HG03442 (cell line): ENCODE measurements at regions not wholly inside any gene's neighbourhood (a gene's known extent, or its start where the extent isn't known, plus 50 kb on each side); places are given as distances from the start of the nearest gene placed in this dataset.
"Not testable (repeated sequence)": the region's sequence is repeated elsewhere in the genome, so short reads cannot be mapped to it uniquely, and the experiment has no call there.

Experiments
- ATAC-seq: cut with Tn5 transposase; IDR thresholded peaks from one replicate; pipeline ENCODE4 v1.9.1; 2021; ENCODE audit warnings: mild to moderate bottlenecking, moderate library complexity; ENCODE audit not compliant: unreplicated experiment

DNA sequence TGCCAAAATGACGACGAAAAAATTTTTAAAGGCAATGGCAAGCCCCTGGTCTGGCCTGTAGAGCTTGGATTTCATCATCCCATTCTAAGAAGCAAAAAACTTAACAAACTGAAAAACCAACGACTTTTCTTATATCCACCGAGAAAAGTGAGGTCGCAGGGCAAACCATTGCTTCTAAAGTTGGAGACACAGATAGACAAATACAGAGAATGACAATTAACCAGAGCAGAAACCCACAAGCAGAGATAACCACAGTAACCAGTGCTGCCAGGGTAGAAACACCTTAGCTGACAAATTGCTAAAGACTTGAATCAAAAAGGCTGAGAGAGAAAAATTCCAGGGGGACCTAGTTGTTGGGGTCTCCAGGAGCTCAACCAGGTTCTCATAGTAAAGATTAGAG, 386.5 kb upstream of the SGO1 start:
- no peak for ATAC-seq

DNA sequence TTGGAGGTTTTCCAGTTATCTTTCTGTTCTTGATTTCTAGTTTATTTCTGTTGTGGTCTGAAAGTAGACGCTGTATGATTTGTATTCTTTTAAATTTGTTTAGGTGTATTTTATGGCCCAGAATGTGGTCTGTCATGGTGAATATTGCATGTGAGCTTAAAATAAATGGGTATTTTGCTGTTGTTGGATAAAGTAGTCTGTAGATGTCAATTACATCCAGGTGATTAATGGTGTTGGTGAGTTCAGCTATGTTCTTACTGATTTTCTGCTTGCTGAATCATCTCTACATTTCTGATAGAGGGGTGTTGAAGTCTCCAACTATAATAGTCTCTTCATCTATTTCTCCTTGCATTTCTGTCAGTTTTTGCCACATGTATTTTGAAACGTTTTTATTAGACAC, 383.3 kb upstream of the SGO1 start:
- no peak for ATAC-seq

DNA sequence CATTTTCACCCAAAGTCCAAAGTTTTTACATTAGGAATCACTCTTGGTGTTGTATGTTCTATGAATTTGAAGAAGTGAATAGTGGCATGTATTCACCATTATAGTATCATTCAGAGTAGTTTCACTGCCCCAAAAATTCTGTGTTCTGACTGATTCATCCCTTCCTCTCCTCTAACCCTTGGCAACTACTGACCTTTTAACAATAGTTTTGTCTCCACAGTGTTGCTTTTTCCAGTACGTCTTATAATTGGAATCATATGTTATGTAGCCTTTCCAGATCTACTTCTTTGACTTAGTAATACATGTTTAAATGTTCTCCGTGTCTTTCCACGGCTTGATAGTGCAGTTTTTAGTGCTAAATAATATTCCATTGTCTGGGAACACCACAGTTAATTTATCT, 379.0 kb upstream of the SGO1 start:
- no peak for ATAC-seq

DNA sequence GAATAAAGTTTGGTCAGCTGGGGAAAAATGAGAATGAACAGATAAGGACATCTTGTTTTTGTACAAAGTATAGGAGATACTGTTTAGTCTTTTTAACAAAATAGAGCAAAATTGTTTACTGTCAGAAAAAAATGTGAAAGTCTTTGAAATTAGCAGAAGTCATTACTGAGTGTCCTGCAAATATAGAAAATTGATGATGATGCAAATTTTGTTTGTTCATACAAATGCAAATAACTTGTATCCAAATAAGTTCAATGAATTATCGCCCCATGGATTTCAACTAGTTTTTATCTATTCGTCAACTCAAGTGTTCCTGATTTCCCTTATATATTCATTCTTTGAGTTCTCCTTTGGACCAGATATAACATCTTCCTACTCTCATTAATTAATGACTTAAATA, 378.0 kb upstream of the SGO1 start:
- no peak for ATAC-seq

DNA sequence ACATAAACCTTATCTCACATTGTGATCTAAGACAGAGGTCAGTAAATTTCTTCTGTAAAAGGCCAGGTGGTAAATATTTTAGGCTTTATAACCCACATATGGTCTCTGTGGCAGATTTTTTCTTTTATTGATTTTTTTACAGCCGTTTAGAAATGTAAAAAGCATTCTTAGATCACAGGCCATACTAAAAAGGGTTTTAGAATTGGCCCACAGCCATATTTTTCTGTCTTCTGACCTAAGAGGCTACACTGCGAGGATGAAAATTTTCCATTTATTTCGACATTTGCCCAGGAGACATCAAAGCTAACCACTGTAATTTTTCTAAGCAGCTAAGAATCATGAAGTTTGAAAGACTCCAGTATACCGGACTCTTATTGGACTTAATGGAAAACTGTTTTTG, 377.2 kb upstream of the SGO1 start:
- ATAC-seq: no peak

DNA sequence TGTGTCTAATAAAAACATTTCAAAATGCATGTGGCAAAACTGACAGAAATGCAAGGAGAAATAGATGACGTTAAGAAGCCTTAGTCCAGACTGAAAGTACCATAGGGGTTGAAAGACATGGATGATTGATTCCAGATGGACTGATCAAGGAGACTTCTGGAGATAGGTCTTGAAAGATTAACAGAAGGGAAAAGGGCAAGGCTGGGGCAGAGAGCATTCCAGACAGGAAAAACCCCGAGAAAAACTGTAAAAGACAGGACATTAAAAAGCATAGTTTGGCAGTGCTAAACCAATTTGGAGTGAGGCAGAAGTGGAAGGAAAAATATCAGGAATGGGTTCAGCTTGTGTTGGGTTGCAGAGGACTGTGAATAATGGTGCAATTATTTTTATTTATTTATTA, 375.2 kb upstream of the SGO1 start:
- ATAC-seq: no peak

DNA sequence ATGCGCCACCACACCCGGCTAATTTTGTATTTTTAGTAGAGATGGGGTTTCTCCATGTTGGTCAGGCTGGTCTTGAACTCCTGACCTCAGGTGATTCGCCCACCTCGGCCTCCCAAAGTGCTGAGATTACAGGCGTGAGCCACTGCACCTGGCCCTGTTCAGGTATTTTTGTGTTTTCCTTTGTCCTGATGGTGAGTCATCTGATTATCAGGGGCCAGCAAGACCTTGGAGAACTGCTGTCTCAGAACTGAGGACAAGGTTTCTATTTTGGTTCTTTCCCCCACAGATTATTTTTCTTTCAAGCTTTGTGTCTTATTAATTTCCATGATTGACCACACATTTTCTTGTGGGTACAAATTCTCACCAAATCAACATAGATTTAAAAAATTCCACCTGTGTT, 374.4 kb upstream of the SGO1 start:
- not testable (repeated sequence) for ATAC-seq

DNA sequence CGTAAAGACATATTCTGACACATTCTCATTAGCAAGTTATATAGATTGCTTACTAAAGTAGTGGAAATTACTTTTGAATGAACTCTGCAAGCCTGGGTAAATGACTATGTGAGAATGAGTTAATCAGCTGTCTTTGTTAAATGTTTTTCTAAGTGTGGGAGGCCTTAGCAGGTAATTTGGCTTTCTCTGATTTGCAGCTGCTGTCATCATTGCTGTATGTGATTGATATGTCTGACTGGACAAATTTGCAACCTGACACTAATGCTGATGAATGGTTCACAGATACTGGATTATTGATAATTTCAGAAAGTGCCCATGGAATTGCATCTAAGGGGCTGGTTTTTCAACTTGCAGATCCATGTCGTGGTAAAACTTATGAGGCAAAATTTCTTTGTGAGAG, 372.2 kb upstream of the SGO1 start:
- ATAC-seq: no peak

DNA sequence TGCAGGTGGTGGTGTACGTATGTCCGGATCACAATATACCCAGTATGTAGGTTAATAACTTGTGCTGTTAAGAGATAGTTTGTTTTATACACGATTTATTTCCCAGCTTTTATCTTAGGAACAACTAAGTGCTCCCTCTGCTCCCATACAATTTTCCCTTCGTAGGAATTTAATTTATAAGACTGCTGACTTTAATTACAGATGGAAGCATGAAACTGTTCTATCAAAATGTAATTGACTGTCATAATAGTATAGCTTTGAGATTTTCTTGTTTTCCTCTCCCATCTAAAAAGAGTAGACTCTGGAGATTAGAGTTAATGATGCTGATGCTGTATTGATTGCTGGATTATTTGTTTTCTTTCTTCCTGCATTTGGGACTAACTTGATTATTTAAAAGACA, 370.7 kb upstream of the SGO1 start:
- no peak for ATAC-seq

DNA sequence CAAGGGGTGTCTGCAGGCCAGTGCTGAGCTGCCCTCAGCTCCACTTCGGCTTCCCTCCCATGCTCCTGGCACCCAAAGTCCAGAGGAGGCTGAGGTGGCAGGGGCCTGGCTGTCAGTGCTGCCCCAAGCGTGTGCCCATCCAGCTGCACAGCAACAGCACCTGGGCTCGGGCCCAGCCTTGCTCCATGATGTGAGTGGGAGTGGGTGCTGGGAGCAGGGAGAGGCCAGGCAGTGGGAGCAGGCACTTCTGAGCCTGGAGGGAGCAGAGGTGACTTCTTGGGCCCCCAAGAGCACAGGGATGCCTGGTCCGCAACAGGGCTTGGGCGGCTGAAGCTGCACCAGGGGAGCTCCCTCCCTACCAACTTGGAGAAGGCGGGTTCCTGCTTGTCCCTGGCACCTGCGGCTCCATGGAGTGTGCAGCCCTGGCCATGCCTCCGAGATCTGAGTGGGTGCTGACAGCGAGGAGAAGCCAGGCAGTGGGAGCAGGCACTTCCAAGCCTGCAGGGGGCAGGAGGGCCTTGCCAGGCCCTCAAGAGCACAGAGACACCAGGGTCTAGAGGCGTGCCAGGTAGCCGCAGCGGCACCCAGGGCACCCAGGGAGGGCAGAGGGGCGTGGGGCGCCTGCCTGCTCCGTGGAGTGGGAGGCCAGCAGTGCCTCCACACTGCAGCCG, 366.7 kb upstream of the SGO1 start:
- ATAC-seq: no peak

DNA sequence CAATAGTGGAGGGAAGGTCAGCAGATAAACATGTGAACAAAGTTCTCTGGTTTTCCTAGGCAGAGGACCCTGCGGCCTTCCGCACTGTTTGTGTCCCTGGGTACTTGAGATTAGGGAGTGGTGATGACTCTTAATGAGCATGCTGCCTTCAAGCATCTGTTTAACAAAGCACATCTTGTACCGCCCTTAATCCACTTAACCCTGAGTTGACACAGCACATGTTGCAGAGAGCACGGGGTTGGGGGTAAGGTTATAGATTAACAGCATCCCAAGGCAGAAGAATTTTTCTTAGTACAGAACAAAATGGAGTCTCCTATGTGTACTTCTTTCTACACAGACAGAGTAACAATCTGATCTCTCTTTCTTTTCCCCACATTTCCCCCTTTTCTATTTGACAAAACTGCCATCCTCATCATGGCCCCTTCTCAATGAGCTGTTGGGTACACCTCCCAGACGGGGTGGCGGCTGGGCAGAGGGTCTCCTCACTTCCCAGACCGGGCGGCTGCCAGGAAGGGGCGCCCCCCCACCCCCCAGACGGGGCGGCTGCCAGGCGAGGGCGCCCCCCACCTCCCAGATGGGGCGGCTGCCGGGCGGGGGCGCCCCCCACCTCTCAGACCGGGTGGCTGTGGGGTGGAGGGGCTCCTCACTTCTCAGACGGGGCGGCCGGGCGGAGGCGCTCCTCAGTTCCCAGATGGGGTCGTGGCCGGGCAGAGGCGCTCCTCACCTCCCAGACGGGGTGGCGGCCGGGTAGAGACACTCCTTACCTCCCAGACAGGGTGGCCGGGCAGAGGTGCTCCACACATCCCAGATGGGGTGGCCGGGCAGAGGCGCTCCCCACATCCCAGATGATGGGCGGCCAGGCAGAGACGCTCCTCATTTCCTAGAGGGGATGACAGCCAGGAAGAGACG, 361.6 kb upstream of the SGO1 start:
- not testable (repeated sequence) for ATAC-seq

DNA sequence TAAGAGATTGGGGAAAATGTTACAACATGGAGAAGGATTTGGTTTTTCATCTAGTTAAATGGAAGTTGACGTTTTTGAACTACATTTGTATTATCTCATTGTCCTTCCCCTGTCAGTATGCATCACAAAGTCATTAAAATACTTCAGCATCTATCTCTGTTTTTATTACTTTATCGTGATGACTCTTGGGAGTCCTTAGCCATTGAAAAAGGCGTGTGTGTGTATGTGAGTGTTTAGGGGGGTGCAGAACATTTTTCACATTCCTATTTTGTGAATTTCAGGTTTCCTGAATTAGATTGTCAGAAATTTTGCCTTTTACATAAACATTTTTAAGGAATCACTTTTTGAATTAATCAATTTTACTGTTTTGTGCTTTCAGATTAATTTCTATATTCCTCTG, 360.6 kb upstream of the SGO1 start:
- no peak for ATAC-seq

DNA sequence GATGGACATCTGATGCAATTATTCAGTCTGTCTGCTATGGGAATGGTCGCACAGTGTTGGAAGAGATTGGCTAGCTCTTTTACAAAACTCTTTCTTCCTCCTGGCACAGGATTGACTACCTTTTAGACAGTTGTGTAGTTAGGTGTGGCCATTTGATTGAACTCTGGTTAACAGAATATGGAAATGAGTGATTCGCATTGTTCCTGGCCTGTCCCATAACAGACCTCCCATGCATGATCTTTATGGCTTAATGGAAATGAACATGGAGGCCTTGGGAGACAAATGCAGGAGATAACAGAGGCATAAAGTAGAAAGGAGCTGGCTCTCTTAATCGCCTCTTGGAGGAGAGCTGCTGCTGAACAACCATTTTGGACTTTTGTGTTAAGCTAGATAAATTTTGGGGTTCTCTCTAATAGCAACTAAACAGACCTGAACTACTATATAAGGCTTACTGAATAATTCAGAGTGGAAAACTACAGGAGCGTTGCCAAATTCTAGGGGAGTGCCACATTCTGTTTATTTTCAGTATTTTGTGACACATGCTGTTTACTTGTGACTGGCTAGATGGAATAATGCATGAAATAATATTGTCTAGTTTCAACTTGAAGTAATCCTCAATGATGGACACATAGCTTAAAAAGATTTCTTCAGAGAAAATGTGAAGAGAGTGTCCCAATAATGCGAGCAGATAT, 357.7 kb upstream of the SGO1 start:
- no peak for ATAC-seq

DNA sequence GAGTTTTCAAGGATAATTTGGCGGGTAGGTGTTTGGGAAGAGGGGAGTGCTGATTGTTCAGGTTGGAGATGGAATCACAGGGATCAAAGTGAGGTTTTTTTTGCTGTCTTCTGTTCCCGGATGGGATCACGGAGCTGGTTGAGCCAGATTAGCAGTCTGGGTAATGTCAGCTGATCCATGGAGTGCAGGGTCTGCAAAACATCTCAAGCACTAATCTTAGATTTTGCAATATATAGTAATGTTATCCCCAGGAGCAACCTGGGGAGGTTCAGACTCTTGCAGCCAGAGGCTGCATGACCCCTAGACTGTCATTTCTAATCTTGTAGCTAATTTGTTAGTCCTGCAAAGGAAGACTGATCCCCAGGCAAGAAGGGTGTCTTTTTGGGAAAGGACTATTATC, 354.1 kb upstream of the SGO1 start:
- ATAC-seq: no peak

DNA sequence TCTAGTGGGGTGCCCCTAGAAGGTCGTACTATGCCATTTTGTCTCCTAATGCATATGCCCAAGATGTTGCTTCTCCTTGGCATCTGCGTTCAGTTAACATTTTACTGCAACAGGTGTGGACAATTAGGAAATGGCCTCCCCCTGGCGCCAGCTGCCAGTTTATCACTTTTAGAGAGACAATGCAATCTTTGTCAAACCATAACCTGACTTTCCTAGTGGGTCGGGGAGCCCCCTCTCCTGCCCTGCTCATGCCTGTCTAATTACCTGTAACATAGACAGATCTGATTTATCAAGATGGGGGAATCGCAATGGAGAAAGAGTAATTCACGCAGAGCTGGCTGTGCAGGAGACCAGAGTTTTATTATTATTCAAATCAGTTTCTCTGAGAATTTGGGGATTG, 353.7 kb upstream of the SGO1 start:
- no peak for ATAC-seq

DNA sequence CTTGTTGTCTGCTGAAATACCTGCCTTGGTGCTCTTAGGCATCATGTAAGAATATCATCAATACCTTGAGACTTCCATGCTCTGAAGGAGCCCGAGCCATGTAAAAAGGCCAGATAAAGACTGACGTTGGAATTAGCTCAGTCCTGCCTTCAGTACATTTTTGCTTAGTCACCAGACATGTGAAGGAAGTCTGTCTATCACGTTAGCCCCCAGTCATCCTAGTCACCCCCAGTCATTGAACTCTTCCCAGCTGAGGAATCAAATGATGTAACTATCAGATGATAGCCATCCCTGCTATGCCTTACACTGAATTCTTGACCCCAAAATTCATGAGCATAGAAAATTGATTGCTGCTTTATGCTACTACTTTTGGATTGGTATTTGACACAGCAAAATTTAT, 351.2 kb upstream of the SGO1 start:
- ATAC-seq: no peak

DNA sequence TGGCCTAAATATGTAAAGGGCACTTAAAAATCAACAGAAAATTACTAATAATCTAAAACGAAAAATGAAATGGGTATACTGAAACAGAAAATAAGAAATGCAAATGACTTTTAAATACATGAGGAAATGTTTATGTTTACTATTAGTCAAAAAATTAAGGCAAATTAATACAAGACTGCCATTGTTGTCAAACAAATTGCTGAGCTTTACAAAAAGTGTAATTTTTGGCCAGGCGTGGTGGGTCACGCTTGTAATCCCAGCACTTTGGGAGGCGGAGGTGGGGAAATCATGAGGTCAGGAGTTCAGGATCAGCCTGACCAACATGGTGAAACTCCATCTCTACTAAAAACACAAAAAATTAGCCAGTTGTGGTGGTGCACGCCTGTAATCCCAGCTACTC, 343.9 kb upstream of the SGO1 start:
- ATAC-seq: no peak

DNA sequence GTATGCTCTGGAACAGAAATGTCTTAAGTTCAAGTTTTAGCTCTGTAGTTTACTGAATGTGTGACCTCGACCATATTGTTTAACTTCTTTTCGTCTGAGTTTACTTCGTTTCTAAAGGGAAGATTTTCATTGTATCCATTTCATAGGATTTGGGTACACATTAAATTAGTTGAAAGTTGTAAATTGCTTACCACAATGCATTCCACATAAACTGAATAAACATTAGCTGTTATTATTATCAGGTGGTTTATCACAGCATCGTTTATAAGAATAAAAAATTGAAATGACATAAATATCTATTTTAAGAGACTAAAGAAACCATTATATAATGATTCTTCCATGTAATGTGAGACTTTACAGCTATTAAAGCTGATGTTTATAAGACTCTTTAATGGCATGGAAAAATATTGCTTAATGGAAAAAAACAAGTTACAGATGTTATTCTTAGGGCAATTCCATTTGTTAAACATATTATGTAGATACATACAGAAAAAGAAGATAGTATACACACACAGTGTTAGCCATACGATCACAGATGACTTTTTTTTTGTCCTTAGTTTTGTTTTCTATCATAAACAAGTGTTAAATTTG, 342.3 kb upstream of the SGO1 start:
- no peak for ATAC-seq

DNA sequence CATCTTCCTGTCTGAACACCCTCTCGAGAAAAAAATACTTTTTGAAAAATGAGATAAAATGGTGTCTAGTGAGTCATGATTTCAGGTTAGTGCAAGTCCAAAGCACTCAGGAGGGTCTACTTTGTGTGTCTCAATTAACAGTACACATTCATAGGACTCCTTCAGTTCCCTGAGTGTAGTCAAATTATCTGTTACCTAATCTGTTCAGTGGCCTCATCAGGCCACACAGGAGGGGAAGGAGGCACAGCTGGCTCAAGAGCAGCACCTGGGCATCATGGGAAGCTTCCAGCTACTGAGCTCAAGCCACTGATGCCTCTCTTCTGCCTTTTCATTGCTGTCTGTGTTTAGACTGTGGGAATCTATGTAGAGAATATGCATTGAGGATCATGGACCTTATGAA, 341.4 kb upstream of the SGO1 start:
- ATAC-seq: no peak

DNA sequence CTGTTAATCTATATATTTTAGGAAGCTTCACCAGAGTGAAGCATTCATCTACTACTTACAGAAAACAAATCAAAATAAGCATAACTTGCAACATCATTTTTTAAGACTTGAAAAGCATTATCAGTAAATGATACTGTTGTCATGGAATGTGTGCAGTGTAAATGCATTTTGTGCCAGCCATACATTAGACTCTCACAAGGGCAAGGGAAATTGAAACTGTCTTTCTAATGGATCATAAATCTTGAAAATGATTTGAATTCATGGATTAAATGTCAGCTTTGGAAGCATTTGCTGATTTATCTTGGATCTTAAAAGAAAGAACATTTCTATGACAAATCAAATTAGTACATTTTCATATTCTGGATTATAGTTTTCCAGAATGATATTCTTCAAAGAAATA, 338.3 kb upstream of the SGO1 start:
- ATAC-seq: no peak

DNA sequence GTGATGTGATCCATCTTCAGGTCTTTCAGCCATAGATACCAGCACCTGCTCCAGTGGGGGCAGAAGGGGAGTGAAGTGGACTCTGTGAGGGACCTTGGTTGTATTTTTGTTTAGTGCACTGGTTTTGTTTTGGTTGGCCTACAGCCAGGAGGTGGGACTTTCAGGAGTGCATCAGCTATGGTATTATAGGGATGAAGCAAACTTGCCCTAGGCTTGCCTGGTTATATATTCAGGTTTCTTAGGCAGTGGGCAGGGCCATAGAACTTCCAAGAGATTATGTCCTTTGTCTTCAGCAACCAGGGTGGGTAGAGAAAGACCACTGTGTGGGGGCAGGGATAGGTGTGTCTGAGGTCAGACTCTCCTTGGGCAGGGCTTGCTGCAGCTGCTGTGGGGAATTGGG, 337.3 kb upstream of the SGO1 start:
- ATAC-seq: no peak

DNA sequence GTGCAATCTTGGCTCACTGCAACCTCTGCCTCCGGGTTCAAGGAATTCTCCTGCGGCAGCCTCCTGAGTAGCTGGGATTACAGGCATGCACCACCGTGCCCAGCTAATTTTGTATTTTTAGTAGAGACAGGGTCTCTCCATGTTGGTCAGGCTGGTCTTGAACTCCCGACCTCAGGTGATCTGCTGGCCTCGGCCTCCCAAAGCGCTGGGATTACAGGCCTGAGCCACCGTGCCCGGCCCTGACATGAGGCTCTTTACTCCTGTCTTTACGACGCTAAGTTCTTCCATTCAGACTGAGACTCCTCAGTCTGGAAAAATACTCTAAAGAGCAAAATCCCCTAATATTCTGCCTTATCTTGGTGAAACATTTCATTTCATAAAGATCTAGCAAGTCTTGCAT, 331.3 kb upstream of the SGO1 start:
- ATAC-seq: not testable (repeated sequence)
